ENCODE measurements at regions not wholly inside any gene's neighbourhood (a gene's known extent, or its start where the extent isn't known, plus 50 kb on each side); places are given as distances from the start of the nearest gene placed in this dataset.
"Not testable (repeated sequence)": the region's sequence is repeated elsewhere in the genome, so short reads cannot be mapped to it uniquely, and the experiment has no call there.

DNA sequence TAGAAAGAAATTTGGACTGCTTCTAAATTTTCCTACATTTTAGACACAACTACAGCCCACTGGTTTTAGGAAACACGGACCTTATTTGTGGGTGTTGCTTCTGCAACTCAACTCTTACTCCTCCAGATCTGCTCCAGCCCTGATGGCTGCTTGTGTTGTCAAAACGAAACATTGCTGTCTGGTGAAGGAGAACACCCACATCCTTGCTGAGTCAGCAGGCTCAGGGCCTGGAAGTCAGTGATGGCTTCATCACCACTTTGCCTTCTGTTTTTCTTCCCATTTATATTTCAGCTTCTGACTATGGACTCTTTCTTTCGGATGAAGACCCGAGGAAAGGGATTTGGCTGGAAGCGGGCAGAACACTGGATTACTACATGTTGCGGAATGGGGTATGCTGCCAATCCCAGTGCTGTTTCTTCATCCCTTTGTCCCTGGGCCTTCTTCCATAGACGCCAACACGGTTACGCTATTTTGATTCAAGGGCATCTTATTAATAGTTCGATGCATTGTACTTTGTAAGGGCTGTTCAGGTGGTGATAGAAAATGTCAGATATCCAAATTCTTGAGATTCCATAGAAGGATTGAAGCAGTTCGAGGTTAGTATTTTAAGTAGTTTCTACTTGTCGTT, 392.6 kb upstream of the TPM1 start:
- DNase-seq (ENCODE audit: low read depth): no peak
- H3K36me3 ChIP-seq (ENCODE audit: control insufficient read depth, insufficient read depth, low read length): 0 out of 2 replicates have a peak, but pooled peaks cover 1% of the 10 kb centered on the region
- no peaks in the 10 kb centered on the region for H3K27me3 ChIP-seq (ENCODE audit: control insufficient read depth, insufficient read depth, low read length)
- ChIA-PET CTCF (interaction anchor here (0.5 to 1.0 kb wide), 2 partner anchors 8 to 31 kb away, joined by 3 to 5 read pairs; no protein-coding TSS in a partner anchor), POLR2A (no interaction called here)
- H3K4me3 ChIP-seq (ENCODE audit: low read depth, low read length): no peak overlapping the region
- TF ChIP-seq, protein P1, sequence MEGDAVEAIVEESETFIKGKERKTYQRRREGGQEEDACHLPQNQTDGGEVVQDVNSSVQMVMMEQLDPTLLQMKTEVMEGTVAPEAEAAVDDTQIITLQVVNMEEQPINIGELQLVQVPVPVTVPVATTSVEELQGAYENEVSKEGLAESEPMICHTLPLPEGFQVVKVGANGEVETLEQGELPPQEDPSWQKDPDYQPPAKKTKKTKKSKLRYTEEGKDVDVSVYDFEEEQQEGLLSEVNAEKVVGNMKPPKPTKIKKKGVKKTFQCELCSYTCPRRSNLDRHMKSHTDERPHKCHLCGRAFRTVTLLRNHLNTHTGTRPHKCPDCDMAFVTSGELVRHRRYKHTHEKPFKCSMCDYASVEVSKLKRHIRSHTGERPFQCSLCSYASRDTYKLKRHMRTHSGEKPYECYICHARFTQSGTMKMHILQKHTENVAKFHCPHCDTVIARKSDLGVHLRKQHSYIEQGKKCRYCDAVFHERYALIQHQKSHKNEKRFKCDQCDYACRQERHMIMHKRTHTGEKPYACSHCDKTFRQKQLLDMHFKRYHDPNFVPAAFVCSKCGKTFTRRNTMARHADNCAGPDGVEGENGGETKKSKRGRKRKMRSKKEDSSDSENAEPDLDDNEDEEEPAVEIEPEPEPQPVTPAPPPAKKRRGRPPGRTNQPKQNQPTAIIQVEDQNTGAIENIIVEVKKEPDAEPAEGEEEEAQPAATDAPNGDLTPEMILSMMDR (IDR thresholded peaks at IDR 0.05; ENCODE audit: insufficient read depth, low read depth, low read length): no peak

DNA sequence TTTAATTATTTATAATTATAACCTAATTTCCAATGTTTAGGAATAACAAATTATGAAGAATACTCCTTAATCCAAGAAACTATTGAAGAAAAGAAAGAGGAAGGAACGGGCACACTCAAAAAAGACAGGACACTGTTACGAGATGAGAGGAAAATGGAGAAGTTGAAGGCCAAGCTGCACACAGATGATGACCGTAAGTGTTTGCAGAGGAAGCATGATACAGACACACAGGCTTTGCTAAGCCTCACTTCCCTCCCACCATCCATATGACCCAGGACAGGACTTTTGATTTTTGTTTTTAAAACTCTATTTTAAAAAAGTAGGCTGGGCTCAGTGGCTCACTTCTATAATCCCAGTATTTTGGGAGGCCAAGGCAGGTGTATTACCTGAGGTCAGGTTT, 389.4 kb upstream of the TPM1 start:
- no peaks in the 10 kb centered on the region for H3K27me3 ChIP-seq (ENCODE audit: control insufficient read depth, insufficient read depth, low read length)
- TF ChIP-seq, protein P1 (IDR thresholded peaks at IDR 0.05; ENCODE audit: insufficient read depth, low read depth, low read length): no peak
- ChIA-PET POLR2A (no interaction called here), CTCF (no interaction called here)
- peaks cover 3% of the 10 kb centered on the region for H3K36me3 ChIP-seq (ENCODE audit: control insufficient read depth, insufficient read depth, low read length)
- no peak for DNase-seq (ENCODE audit: low read depth)
- H3K4me3 ChIP-seq (ENCODE audit: low read depth, low read length): no peak overlapping the region

DNA sequence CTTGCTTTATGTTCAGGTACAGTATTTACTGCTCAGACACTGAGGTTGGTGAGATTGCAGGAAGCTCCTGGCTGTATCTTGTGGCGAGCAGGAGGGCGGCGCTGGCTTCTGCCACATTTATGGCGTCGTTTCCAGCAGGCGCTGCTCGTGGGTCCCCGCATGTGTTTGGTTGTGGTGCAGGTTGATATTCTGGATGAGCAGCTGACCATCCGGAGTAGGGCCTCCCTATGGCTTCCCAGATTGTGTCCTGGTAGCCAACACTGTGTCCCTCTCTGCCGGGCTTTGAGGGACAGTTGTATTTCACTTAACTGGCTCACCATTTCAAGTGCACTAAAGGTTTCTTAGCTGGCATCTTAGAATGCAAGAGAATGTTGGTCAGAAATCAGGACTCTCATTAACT, 386.5 kb upstream of the TPM1 start:
- Histone ChIP-seq H3K4me3 (ENCODE audit: low read depth, low read length) (no peak overlapping the region), H3K36me3 (ENCODE audit: control insufficient read depth, insufficient read depth, low read length) (peaks cover 4% of the 10 kb centered on the region), H3K27me3 (ENCODE audit: control insufficient read depth, insufficient read depth, low read length) (no peaks in the 10 kb centered on the region)
- DNase-seq (ENCODE audit: low read depth): no peak
- ChIA-PET POLR2A (no interaction called here), CTCF (no interaction called here)
- TF ChIP-seq, protein P1 (IDR thresholded peaks at IDR 0.05; ENCODE audit: insufficient read depth, low read depth, low read length): no peak

DNA sequence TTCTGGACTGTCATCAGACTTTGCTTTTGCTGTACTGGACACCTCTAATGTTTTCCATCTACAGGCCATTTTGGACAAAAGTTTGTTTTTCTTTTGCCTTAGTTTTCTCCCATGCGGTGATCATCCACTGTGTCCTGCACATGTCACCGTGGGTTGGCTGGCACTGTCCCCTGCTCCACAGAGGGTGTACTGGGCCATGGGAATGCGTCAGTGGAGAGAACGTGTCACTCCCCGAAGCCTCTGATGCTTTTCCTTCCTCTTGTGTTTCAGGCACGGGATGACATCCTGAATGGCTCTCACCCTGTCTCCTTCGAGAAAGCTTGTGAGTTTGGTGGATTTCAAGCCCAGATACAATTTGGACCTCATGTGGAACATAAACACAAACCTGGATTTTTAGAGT, 385.0 kb upstream of the TPM1 start:
- not testable (repeated sequence) for H3K36me3 ChIP-seq (ENCODE audit: control insufficient read depth, insufficient read depth, low read length)

DNA sequence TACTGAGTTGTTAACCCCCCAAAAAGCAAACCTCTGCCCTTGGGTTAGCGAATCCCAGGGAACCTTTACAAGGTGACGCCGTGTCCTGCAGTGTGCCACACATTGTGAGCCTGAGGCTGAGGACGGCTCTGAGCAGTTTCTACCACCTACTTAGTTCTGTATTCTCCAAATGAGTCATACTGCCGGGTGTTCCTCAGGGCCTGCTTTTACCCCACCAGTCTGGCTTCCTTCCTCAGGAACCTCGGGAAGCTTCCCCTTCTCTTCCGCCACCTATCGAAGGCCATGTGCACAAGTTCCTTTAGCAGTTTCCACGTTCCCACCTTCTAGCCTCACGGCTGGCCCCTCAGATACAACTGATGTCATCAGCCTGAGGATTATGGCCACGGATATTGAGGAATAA, 384.0 kb upstream of the TPM1 start:
- Histone ChIP-seq H3K4me3 (ENCODE audit: low read depth, low read length) (no peak overlapping the region), H3K36me3 (ENCODE audit: control insufficient read depth, insufficient read depth, low read length) (peaks cover 2% of the 10 kb centered on the region), H3K27me3 (ENCODE audit: control insufficient read depth, insufficient read depth, low read length) (no peaks in the 10 kb centered on the region)
- CTCF ChIA-PET: interaction anchor here (0.8 to 1.7 kb wide), 2 partner anchors 9 to 10 kb away, joined by 3 to 5 read pairs; no protein-coding TSS in a partner anchor
- POLR2A ChIA-PET: no interaction called here
- DNase-seq (ENCODE audit: low read depth): no peak
- TF ChIP-seq, protein P1 (IDR thresholded peaks at IDR 0.05; ENCODE audit: insufficient read depth, low read depth, low read length): no peak

More for the DNA sequence above, 385.0 kb upstream of the TPM1 start:
- DNase-seq (ENCODE audit: low read depth); H3K27me3 ChIP-seq (ENCODE audit: control insufficient read depth, insufficient read depth, low read length); H3K4me3 ChIP-seq (ENCODE audit: low read depth, low read length); POLR2A ChIA-PET: not testable (repeated sequence)
- CTCF ChIA-PET: interaction anchor here (1.7 kb wide), 1 partner anchor 8 kb away, joined by 5 read pairs; no protein-coding TSS in a partner anchor

DNA sequence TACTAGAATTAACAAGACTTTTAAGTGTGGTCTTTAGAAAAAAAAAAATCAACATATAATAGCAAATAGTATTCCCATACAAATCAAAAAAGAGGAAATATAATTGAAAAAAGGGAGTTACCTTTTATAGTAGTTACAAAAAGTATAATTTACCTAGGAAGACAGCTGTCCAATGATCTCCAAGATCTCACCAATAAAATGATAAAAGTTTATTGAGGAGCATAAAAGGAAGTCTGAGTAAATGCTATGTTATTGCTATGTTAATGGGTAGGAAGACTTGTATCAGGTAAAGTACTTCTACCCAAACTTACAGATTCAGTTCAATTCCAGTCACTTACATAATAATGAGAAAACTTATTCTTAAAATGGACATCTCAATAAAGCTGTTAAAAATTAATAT, 379.0 kb upstream of the TPM1 start:
- H3K36me3 ChIP-seq (ENCODE audit: control insufficient read depth, insufficient read depth, low read length): 0 out of 2 replicates have a peak, but pooled peaks cover 1% of the 10 kb centered on the region
- no peaks in the 10 kb centered on the region for H3K27me3 ChIP-seq (ENCODE audit: control insufficient read depth, insufficient read depth, low read length)
- H3K4me3 ChIP-seq (ENCODE audit: low read depth, low read length): no peak overlapping the region
- TF ChIP-seq, protein P1 (IDR thresholded peaks at IDR 0.05; ENCODE audit: insufficient read depth, low read depth, low read length): no peak
- POLR2A ChIA-PET: no interaction called here
- CTCF ChIA-PET: no interaction called here
- no peak for DNase-seq (ENCODE audit: low read depth)
